Caco-2 (cell line): ENCODE measurements at regions not wholly inside any gene's neighbourhood (a gene's known extent, or its start where the extent isn't known, plus 50 kb on each side); places are given as distances from the start of the nearest gene placed in this dataset.

Source experiments
- BruUV-seq: library from RNA; stranded (reverse); fragments of 400-500 nt; replicated peaks from 2 replicates; lab custom pipeline; 2021; lab: Mats Ljungman, UMichigan
- CTCF ChIA-PET: fragments of 300-600 bp; sonication (Branson Sonifier 250); formaldehyde crosslinking; loops from one replicate; lab custom pipeline; 2022; ENCODE audit warnings: antibody characterized with exemption; lab: Charles Lee
- POLR2A ChIA-PET: fragments of 300-600 bp; sonication (Branson Sonifier 250); formaldehyde crosslinking; loops from one replicate; lab custom pipeline; 2022; ENCODE audit warnings: antibody characterized with exemption; lab: Charles Lee
- DNase-seq, 2 experiments: peaks; one replicate each; pipeline versions ENCODE4 v3.0.0 to v3.0.0-alpha.2; 2020 to 2022
- H3K27me3 ChIP-seq: replicated peaks from 2 replicates; pipeline ENCODE4 v1.6.0; 2011; ENCODE audit warnings: low read length; ENCODE audit not compliant: control insufficient read depth, insufficient read depth
- H3K36me3 ChIP-seq: 2 replicates; pipeline ENCODE4 v1.5.1; 2011; ENCODE audit warnings: low read length; ENCODE audit not compliant: control insufficient read depth, insufficient read depth
- H3K4me1 ChIP-seq: fragments of 250-450 bp; sonication (Bioruptor Pico); 2 replicates; pipeline ENCODE4 v1.5.1; 2020; ENCODE audit warnings: mild to moderate bottlenecking
- H3K4me3 ChIP-seq: 2 replicates; pipeline ENCODE4 v1.5.1; 2011; ENCODE audit warnings: low read depth, mild to moderate bottlenecking, control low read depth, low read length
- H3K9me3 ChIP-seq: fragments of 250-450 bp; sonication (Bioruptor Pico); 2 replicates; pipeline ENCODE4 v1.5.1; 2020; ENCODE audit warnings: mild to moderate bottlenecking, moderate library complexity
- H3K27ac Mint-ChIP-seq: one replicate; pipeline ENCODE4 v1.8.0; 2022; ENCODE audit warnings: mixed read lengths; ENCODE audit not compliant: unreplicated experiment
- H3K27me3 Mint-ChIP-seq: one replicate; pipeline ENCODE4 v1.8.0; 2022; ENCODE audit warnings: mixed read lengths; ENCODE audit not compliant: insufficient read depth, unreplicated experiment
- H3K36me3 Mint-ChIP-seq: one replicate; pipeline ENCODE4 v1.8.0; 2022; ENCODE audit warnings: mild to moderate bottlenecking, mixed read lengths; ENCODE audit not compliant: insufficient read depth, unreplicated experiment
- H3K4me1 Mint-ChIP-seq: one replicate; pipeline ENCODE4 v1.8.0; 2022; ENCODE audit warnings: low read depth, mixed read lengths; ENCODE audit not compliant: unreplicated experiment
- H3K4me3 Mint-ChIP-seq: one replicate; pipeline ENCODE4 v1.8.0; 2022; ENCODE audit warnings: mild to moderate bottlenecking, moderate library complexity, mixed read lengths; ENCODE audit not compliant: unreplicated experiment
- H3K9me3 Mint-ChIP-seq: one replicate; pipeline ENCODE4 v1.8.0; 2022; ENCODE audit warnings: mixed read lengths; ENCODE audit not compliant: unreplicated experiment
- intact Hi-C: fragments of 100-400 bp; cut with micrococcal nuclease; formaldehyde crosslinking; loops from one replicate; pipeline ENCODE4 v1.10.0; 2022; ENCODE audit not compliant: unreplicated experiment
- TF ChIP-seq, protein P1 (sequence below), 2 experiments: fragments of 200-600 bp in 1 of 2; IDR thresholded peaks; 1 replicate in 1 of 2; 2 replicates in 1 of 2; pipeline versions ENCODE4 v1.5.1 to v1.8.0; 2011 to 2022; ENCODE audit warnings: antibody characterized with exemption in 1 of 2, control low read depth in 1 of 2, inconsistent platforms in 1 of 2, low read depth in 1 of 2, low read length in 1 of 2, mild to moderate bottlenecking in 1 of 2, moderate library complexity in 1 of 2; ENCODE audit not compliant: insufficient read depth in 1 of 2, severe bottlenecking in 1 of 2, unreplicated experiment in 1 of 2

DNA sequence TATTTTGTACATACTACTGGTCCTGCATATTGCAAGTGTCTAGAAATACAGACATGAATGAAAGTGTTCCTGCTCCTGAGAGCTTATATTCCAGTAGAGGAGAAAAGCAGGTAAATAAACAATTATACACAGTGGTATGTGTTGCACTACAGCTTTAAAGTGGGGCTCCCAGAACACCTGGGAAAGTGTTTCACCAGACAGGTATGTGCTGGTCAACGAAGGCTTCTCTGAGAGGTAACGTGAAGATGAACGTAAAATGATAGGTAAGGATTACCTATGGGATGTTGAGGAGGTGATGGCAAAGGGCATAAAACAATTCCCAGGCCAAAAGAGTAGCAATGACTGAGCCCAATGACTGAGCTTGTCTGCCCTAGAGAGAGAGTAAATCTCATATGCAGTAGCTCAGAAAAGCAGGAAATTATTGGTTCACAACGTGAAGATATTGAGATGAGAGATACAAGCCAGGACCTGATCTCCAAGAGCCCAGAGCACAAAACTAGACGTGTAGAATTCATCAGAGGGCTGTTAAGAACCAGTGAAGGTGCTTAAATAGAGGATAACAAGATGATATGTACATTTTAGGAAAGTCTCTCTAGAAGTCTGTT lies 459.1 kb upstream of the BCHE start:
- POLR2A ChIA-PET: no interaction called here
- Histone ChIP-seq H3K36me3 (no peaks in the 10 kb centered on the region), H3K27me3 (no peaks in the 10 kb centered on the region), H3K4me3 (no peak overlapping the region), H3K4me1 (no peaks in the 10 kb centered on the region), H3K9me3 (no peaks in the 10 kb centered on the region)
- no TSS peak for BruUV-seq
- Mint-ChIP-seq H3K4me1 (peaks cover 7% of the 10 kb centered on the region), H3K27ac (no peak overlapping the region), H3K27me3 (no peaks in the 10 kb centered on the region), H3K4me3 (no peak overlapping the region), H3K36me3 (no peaks in the 10 kb centered on the region), H3K9me3 (no peaks in the 10 kb centered on the region)
- TF ChIP-seq, protein P1, sequence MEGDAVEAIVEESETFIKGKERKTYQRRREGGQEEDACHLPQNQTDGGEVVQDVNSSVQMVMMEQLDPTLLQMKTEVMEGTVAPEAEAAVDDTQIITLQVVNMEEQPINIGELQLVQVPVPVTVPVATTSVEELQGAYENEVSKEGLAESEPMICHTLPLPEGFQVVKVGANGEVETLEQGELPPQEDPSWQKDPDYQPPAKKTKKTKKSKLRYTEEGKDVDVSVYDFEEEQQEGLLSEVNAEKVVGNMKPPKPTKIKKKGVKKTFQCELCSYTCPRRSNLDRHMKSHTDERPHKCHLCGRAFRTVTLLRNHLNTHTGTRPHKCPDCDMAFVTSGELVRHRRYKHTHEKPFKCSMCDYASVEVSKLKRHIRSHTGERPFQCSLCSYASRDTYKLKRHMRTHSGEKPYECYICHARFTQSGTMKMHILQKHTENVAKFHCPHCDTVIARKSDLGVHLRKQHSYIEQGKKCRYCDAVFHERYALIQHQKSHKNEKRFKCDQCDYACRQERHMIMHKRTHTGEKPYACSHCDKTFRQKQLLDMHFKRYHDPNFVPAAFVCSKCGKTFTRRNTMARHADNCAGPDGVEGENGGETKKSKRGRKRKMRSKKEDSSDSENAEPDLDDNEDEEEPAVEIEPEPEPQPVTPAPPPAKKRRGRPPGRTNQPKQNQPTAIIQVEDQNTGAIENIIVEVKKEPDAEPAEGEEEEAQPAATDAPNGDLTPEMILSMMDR (IDR thresholded peaks at IDR 0.05; ENCODE audit: insufficient read depth in 1 of 2, low read depth in 1 of 2, low read length in 1 of 2, severe bottlenecking in 1 of 2, unreplicated experiment in 1 of 2): no peak
- CTCF ChIA-PET: no interaction called here
- DNase-seq: no peak
- intact Hi-C loops: no loop called here

DNA sequence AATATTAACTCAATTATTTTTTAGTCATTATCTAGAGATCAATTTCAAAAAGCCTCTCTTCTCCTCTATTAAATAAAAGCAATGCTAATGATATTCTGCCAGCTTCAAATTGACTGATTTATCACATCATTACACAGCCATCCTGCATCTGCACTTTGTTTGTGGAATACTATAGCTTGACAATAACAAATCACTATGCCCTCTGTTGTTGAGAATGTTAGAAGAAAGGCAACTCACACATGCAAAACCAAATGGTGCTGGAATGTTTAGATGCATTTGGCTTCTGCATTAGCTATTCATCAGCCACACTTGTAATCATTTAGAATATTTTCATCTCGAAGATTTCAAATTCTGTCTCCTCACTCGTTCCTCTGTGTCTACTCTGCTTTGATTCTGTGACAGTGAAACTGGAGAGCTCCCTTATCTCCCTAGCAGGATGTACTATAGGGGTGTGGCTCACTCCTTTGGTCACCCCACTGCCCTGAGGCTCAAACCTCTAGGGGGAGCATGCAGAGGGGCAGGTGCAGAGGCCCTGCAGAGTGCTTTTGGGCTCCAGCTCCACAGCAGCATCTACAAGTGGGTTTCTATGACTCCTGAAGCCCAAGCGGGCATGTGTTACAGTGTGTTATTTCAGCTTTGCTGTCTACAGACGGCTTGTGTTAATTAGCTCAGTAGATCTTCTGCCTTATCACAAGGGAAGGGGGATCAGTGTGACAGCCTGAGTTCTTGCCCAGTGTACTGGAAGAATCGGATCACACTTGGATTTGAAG lies 454.1 kb upstream of the BCHE start:
- ChIA-PET CTCF (no interaction called here), POLR2A (no interaction called here)
- H3K4me1 Mint-ChIP-seq: peaks cover 9% of the 10 kb centered on the region
- Histone ChIP-seq H3K36me3 (no peaks in the 10 kb centered on the region), H3K4me3 (no peak overlapping the region), H3K4me1 (no peaks in the 10 kb centered on the region), H3K27me3 (no peaks in the 10 kb centered on the region), H3K9me3 (no peaks in the 10 kb centered on the region)
- H3K4me3 Mint-ChIP-seq: no peak overlapping the region
- no peak for DNase-seq
- TF ChIP-seq, protein P1 (IDR thresholded peaks at IDR 0.05; ENCODE audit: insufficient read depth in 1 of 2, low read depth in 1 of 2, low read length in 1 of 2, severe bottlenecking in 1 of 2, unreplicated experiment in 1 of 2): no peak
- no TSS peak for BruUV-seq
- no peaks in the 10 kb centered on the region for H3K27me3 Mint-ChIP-seq
- no peaks in the 10 kb centered on the region for H3K9me3 Mint-ChIP-seq
- H3K36me3 Mint-ChIP-seq: no peaks in the 10 kb centered on the region
- H3K27ac Mint-ChIP-seq: no peak overlapping the region
- intact Hi-C loops: no loop called here

DNA sequence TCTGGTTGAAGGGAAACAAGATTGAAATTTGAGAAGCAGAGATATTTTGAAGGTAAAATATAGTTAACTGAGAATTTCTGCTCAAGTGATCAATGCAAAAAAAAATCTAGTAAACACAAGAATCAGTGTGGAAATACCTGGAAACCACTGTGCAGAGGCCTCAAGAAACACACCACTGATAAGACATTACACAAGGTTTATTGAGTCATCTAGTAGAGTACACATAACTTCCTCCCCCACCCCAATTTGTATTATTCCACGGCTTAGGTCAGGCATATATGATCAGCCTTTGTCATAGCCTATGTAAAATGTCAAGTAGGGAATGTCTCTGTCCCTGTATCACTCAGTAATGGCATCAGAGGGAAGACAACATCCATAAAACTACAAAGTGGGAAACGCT lies 447.8 kb upstream of the BCHE start:
- Histone ChIP-seq H3K9me3 (no peaks in the 10 kb centered on the region), H3K4me1 (peaks cover 10% of the 10 kb centered on the region; the same call in 1 of the 2 replicates), H3K36me3 (no peaks in the 10 kb centered on the region), H3K27me3 (no peaks in the 10 kb centered on the region), H3K4me3 (no peak overlapping the region)
- no TSS peak for BruUV-seq
- no peak overlapping the region for H3K4me3 Mint-ChIP-seq
- intact Hi-C loops: loop anchor here (1.0 to 2.0 kb wide), 2 partner anchors 56 to 80 kb away; no protein-coding TSS in a partner anchor
- DNase-seq: peak in 1 of 2 experiments; percentile 59
- H3K36me3 Mint-ChIP-seq: no peaks in the 10 kb centered on the region
- TF ChIP-seq, protein P1 (IDR thresholded peaks at IDR 0.05; ENCODE audit: insufficient read depth in 1 of 2, low read depth in 1 of 2, low read length in 1 of 2, severe bottlenecking in 1 of 2, unreplicated experiment in 1 of 2): no peak
- peak overlapping the region; percentile 64 for H3K27ac Mint-ChIP-seq
- peaks cover 7% of the 10 kb centered on the region for H3K4me1 Mint-ChIP-seq
- H3K27me3 Mint-ChIP-seq: no peaks in the 10 kb centered on the region
- peaks cover 9% of the 10 kb centered on the region for H3K9me3 Mint-ChIP-seq
- ChIA-PET CTCF (no interaction called here), POLR2A (no interaction called here)
